GM12873 (cell line): ENCODE measurements at regions not wholly inside any gene's neighbourhood (a gene's known extent, or its start where the extent isn't known, plus 50 kb on each side); places are given as distances from the start of the nearest gene placed in this dataset.
A peak's percentile ranks its signal among the peaks of the same experiment; 100 is the strongest.

Experiments used
- CTCF ChIP-seq: IDR thresholded peaks from 2 replicates; pipeline ENCODE4 v1.5.1; 2012; ENCODE audit warnings: low read depth, mild to moderate bottlenecking, moderate library complexity, low read length, control low read depth; ENCODE audit not compliant: insufficient read depth; ENCODE audit errors: missing control alignments

- TF ChIP-seq CTCF = no peak
Observed at GRCh38 chr14:39593377-39593776, 161.1 kb upstream of the FBXO33 start.

- no peak for TF ChIP-seq CTCF
Observed at GRCh38 chr14:39592116-39592789, 160.0 kb upstream of the FBXO33 start.

- TF ChIP-seq CTCF = no peak
Observed at GRCh38 chr14:39582028-39582654, 149.9 kb upstream of the FBXO33 start.

- TF ChIP-seq CTCF = peak; percentile 20
Observed at GRCh38 chr14:39581474-39581873, 149.2 kb upstream of the FBXO33 start.

- TF ChIP-seq CTCF = no peak
Observed at GRCh38 chr14:39580696-39581095, 148.5 kb upstream of the FBXO33 start.

GRCh38 chr14:39576736-39577135 is 144.5 kb upstream of the FBXO33 start:
- no peak for TF ChIP-seq CTCF

- peak; percentile 12 for TF ChIP-seq CTCF
Observed at GRCh38 chr14:39576258-39576657, 144.0 kb upstream of the FBXO33 start.
